Activated CD8-positive, alpha-beta T cell treated with anti-CD3 and anti-CD28 coated beads for 36 hours (primary cell): ENCODE measurements at regions not wholly inside any gene's neighbourhood (a gene's known extent, or its start where the extent isn't known, plus 50 kb on each side); places are given as distances from the start of the nearest gene placed in this dataset.

Experiments used
- ATAC-seq: fragments of 200-7000 bp; cut with Tn5 transposase; one replicate; pipeline ENCODE4 v1.10.0; 2021; ENCODE audit warnings: mild to moderate bottlenecking, moderate library complexity
- CTCF ChIA-PET: fragments of 350-600 bp; sonication (Branson Sonifier 250); formaldehyde crosslinking; loops from one replicate; lab custom pipeline; 2021; ENCODE audit warnings: antibody characterized with exemption; lab: Charles Lee
- POLR2A ChIA-PET: fragments of 350-600 bp; sonication (Branson Sonifier 250); formaldehyde crosslinking; loops from one replicate; lab custom pipeline; 2021; ENCODE audit warnings: antibody characterized with exemption; lab: Charles Lee
- DNase-seq: peaks from one replicate; pipeline ENCODE4 v3.0.0-alpha.2; 2020
- H3K27ac Mint-ChIP-seq: one replicate; pipeline ENCODE4 v1.8.0; 2021; ENCODE audit warnings: mild to moderate bottlenecking, mixed read lengths
- H3K27me3 Mint-ChIP-seq: one replicate; pipeline ENCODE4 v1.8.0; 2021; ENCODE audit warnings: mixed read lengths
- H3K36me3 Mint-ChIP-seq: one replicate; pipeline ENCODE4 v1.8.0; 2021; ENCODE audit warnings: low read depth, mixed read lengths
- H3K4me1 Mint-ChIP-seq: one replicate; pipeline ENCODE4 v1.8.0; 2021; ENCODE audit warnings: low read depth, mixed read lengths
- H3K4me3 Mint-ChIP-seq: one replicate; pipeline ENCODE4 v1.8.0; 2021; ENCODE audit warnings: mild to moderate bottlenecking, moderate library complexity, mixed read lengths
- H3K9me3 Mint-ChIP-seq: one replicate; pipeline ENCODE4 v1.8.0; 2021; ENCODE audit warnings: mixed read lengths
- CTCF ChIP-seq: fragments of 200-600 bp; IDR thresholded peaks from one replicate; pipeline ENCODE4 v1.8.0; 2022; ENCODE audit warnings: antibody characterized with exemption, mild to moderate bottlenecking
- intact Hi-C: fragments of 100-400 bp; cut with micrococcal nuclease; formaldehyde crosslinking; loops from one replicate; pipeline ENCODE4 v1.10.0; 2022

GRCh38 chr10:2714597-2714996 is 352.8 kb upstream of the PFKP start:
- Mint-ChIP-seq H3K36me3 (no peaks in the 10 kb centered on the region), H3K4me1 (no peaks in the 10 kb centered on the region), H3K27ac (no peak overlapping the region), H3K4me3 (no peak overlapping the region), H3K27me3 (no peaks in the 10 kb centered on the region), H3K9me3 (no peaks in the 10 kb centered on the region)
- DNase-seq (no peak), ATAC-seq (no peak)
- CTCF ChIA-PET, result no interaction called here
- no peak for TF ChIP-seq CTCF
- intact Hi-C loops, result no loop called here
- POLR2A ChIA-PET, result no interaction called here

GRCh38 chr10:2703953-2704352 is 363.4 kb upstream of the PFKP start:
- no peaks in the 10 kb centered on the region for H3K27me3 Mint-ChIP-seq
- H3K27ac Mint-ChIP-seq, result no peak overlapping the region

GRCh38 chr10:2701802-2702201 is 365.5 kb upstream of the PFKP start:
- POLR2A ChIA-PET, result no interaction called here
- intact Hi-C loops, result no loop called here
- Mint-ChIP-seq H3K36me3 (no peaks in the 10 kb centered on the region), H3K4me3 (no peak overlapping the region), H3K27me3 (peaks cover 2% of the 10 kb centered on the region), H3K9me3 (no peaks in the 10 kb centered on the region), H3K27ac (no peak overlapping the region), H3K4me1 (no peaks in the 10 kb centered on the region)
- DNase-seq (no peak), ATAC-seq (no peak)
- CTCF ChIA-PET, result no interaction called here
- no peak for TF ChIP-seq CTCF

More at GRCh38 chr10:2703953-2704352, 363.4 kb upstream of the PFKP start:
- ChIA-PET CTCF (no interaction called here), POLR2A (no interaction called here)
- no peak for TF ChIP-seq CTCF
- Mint-ChIP-seq H3K4me3 (no peak overlapping the region), H3K4me1 (no peaks in the 10 kb centered on the region), H3K9me3 (peaks cover 2% of the 10 kb centered on the region), H3K36me3 (no peaks in the 10 kb centered on the region)
- DNase-seq (no peak), ATAC-seq (no peak)
- intact Hi-C loops, result no loop called here

GRCh38 chr10:2700626-2701305 is 366.6 kb upstream of the PFKP start:
- Mint-ChIP-seq H3K9me3 (no peaks in the 10 kb centered on the region), H3K4me1 (no peaks in the 10 kb centered on the region), H3K27ac (no peak overlapping the region), H3K36me3 (no peaks in the 10 kb centered on the region), H3K27me3 (peaks cover 2% of the 10 kb centered on the region), H3K4me3 (no peak overlapping the region)
- intact Hi-C loops, result no loop called here
- ChIA-PET POLR2A (no interaction called here), CTCF (no interaction called here)
- ATAC-seq (no peak), DNase-seq (no peak)
- no peak for TF ChIP-seq CTCF

GRCh38 chr10:2688958-2689357 is 378.4 kb upstream of the PFKP start:
- Mint-ChIP-seq H3K9me3 (no peaks in the 10 kb centered on the region), H3K4me1 (no peaks in the 10 kb centered on the region), H3K27ac (no peak overlapping the region), H3K4me3 (no peak overlapping the region), H3K27me3 (no peaks in the 10 kb centered on the region), H3K36me3 (no peaks in the 10 kb centered on the region)
- no peak for TF ChIP-seq CTCF
- ChIA-PET POLR2A (no interaction called here), CTCF (no interaction called here)
- intact Hi-C loops, result no loop called here
- ATAC-seq (no peak), DNase-seq (no peak)
